NCI-H2107 treated with DMSO at 0.1 percent for 48 hours (cell line): ENCODE measurements at regions not wholly inside any gene's neighbourhood (a gene's known extent, or its start where the extent isn't known, plus 50 kb on each side); places are given as distances from the start of the nearest gene placed in this dataset.
A peak's percentile ranks its signal among the peaks of the same experiment; 100 is the strongest.
"Not testable (repeated sequence)": the region's sequence is repeated elsewhere in the genome, so short reads cannot be mapped to it uniquely, and the experiment has no call there.

Source experiments
- DNase-seq: peaks from one replicate; lab custom pipeline; 2025; ENCODE audit not compliant: unreplicated experiment; lab: John Stamatoyannopoulos, UW

GRCh38 chr10:118423800-118424442, 81.8 kb upstream of the FAM204A start:
- DNase-seq, result peak; percentile 26

GRCh38 chr10:118422241-118422640, 80.1 kb upstream of the FAM204A start:
- no peak for DNase-seq

- not testable (repeated sequence) for DNase-seq
These were observed 77.9 kb upstream of the FAM204A start for GRCh38 chr10:118420049-118420448.

GRCh38 chr10:118412932-118413331, 70.8 kb upstream of the FAM204A start:
- no peak for DNase-seq

GRCh38 chr10:118412132-118412760, 70.1 kb upstream of the FAM204A start:
- DNase-seq, result no peak

- DNase-seq, result no peak
These were observed 67.2 kb upstream of the FAM204A start for GRCh38 chr10:118409295-118409694.

- no peak for DNase-seq
These were observed 66.1 kb upstream of the FAM204A start for GRCh38 chr10:118408181-118408580.

GRCh38 chr10:118407777-118408176, 65.7 kb upstream of the FAM204A start:
- DNase-seq, result no peak

GRCh38 chr10:118407026-118407425, 64.9 kb upstream of the FAM204A start:
- no peak for DNase-seq

GRCh38 chr10:118405928-118406327, 63.8 kb upstream of the FAM204A start:
- no peak for DNase-seq

- no peak for DNase-seq
These were observed 61.8 kb upstream of the FAM204A start for GRCh38 chr10:118403967-118404366.

GRCh38 chr10:118401708-118402193, 59.6 kb upstream of the FAM204A start:
- no peak for DNase-seq

- DNase-seq, result no peak
These were observed 55.3 kb upstream of the FAM204A start for GRCh38 chr10:118397391-118397790.

GRCh38 chr10:118395947-118396346, 53.8 kb upstream of the FAM204A start:
- no peak for DNase-seq

GRCh38 chr10:118394301-118395200, 52.4 kb upstream of the FAM204A start:
- no peak for DNase-seq

GRCh38 chr10:118392761-118393160, 50.6 kb upstream of the FAM204A start:
- no peak for DNase-seq
